ENCODE measurements at regions not wholly inside any gene's neighbourhood (a gene's known extent, or its start where the extent isn't known, plus 50 kb on each side); places are given as distances from the start of the nearest gene placed in this dataset.
"Not testable (repeated sequence)": the region's sequence is repeated elsewhere in the genome, so short reads cannot be mapped to it uniquely, and the experiment has no call there.

GRCh38 chr2:37571587-37572136 lies 99.8 kb downstream of the CDC42EP3 start:
- no peak overlapping the region for H3K27ac ChIP-seq (ENCODE audit: low read length)
- H3K4me1 ChIP-seq (ENCODE audit: control insufficient read depth in 1 of 2, insufficient read depth in 2 of 2, low read length in 2 of 2) = peaks cover 0 to 8% of the 10 kb centered on the region in 2 donors
- H3K36me3 ChIP-seq (ENCODE audit: control insufficient read depth in 1 of 2, insufficient read depth in 2 of 2, low read length in 2 of 2) = no peaks in the 10 kb centered on the region
- no peaks in the 10 kb centered on the region for H3K27me3 ChIP-seq (ENCODE audit: low read depth, low read length)
- H3K4me3 ChIP-seq (ENCODE audit: low read depth in 1 of 2, low read length in 2 of 2) = no peak overlapping the region
- H3K9me3 ChIP-seq (ENCODE audit: control insufficient read depth in 1 of 2, low read length in 2 of 2) = no peaks in the 10 kb centered on the region

- H3K27me3 ChIP-seq (ENCODE audit: low read depth, low read length) = no peaks in the 10 kb centered on the region
- peaks cover 0 to 8% of the 10 kb centered on the region in 2 donors for H3K4me1 ChIP-seq (ENCODE audit: control insufficient read depth in 1 of 2, insufficient read depth in 2 of 2, low read length in 2 of 2)
- no peak overlapping the region for H3K27ac ChIP-seq (ENCODE audit: low read length)
- H3K9me3 ChIP-seq (ENCODE audit: control insufficient read depth in 1 of 2, low read length in 2 of 2) = no peaks in the 10 kb centered on the region
- H3K4me3 ChIP-seq (ENCODE audit: low read depth in 1 of 2, low read length in 2 of 2) = no peak overlapping the region
- H3K36me3 ChIP-seq (ENCODE audit: control insufficient read depth in 1 of 2, insufficient read depth in 2 of 2, low read length in 2 of 2) = no peaks in the 10 kb centered on the region
These were observed 97.7 kb downstream of the CDC42EP3 start for GRCh38 chr2:37573451-37574388.

- Histone ChIP-seq H3K36me3 (ENCODE audit: control insufficient read depth in 1 of 2, insufficient read depth in 2 of 2, low read length in 2 of 2) (no peaks in the 10 kb centered on the region), H3K9me3 (ENCODE audit: control insufficient read depth in 1 of 2, low read length in 2 of 2) (no peaks in the 10 kb centered on the region), H3K4me3 (ENCODE audit: low read depth in 1 of 2, low read length in 2 of 2) (no peak overlapping the region), H3K27me3 (ENCODE audit: low read depth, low read length) (no peaks in the 10 kb centered on the region), H3K27ac (ENCODE audit: low read length) (no peak overlapping the region), H3K4me1 (ENCODE audit: control insufficient read depth in 1 of 2, insufficient read depth in 2 of 2, low read length in 2 of 2) (no peaks in the 10 kb centered on the region)
These were observed 95.7 kb downstream of the CDC42EP3 start for GRCh38 chr2:37575780-37576179.

GRCh38 chr2:37576194-37576593 lies 95.2 kb downstream of the CDC42EP3 start:
- H3K27me3 ChIP-seq (ENCODE audit: low read depth, low read length); H3K4me1 ChIP-seq (ENCODE audit: control insufficient read depth in 1 of 2, insufficient read depth in 2 of 2, low read length in 2 of 2); H3K27ac ChIP-seq (ENCODE audit: low read length): not testable (repeated sequence)

GRCh38 chr2:37576831-37577230 lies 94.6 kb downstream of the CDC42EP3 start:
- Histone ChIP-seq H3K4me3 (ENCODE audit: low read depth in 1 of 2, low read length in 2 of 2) (no peak overlapping the region), H3K9me3 (ENCODE audit: control insufficient read depth in 1 of 2, low read length in 2 of 2) (no peaks in the 10 kb centered on the region), H3K27me3 (ENCODE audit: low read depth, low read length) (no peaks in the 10 kb centered on the region), H3K4me1 (ENCODE audit: control insufficient read depth in 1 of 2, insufficient read depth in 2 of 2, low read length in 2 of 2) (no peaks in the 10 kb centered on the region), H3K27ac (ENCODE audit: low read length) (no peak overlapping the region), H3K36me3 (ENCODE audit: control insufficient read depth in 1 of 2, insufficient read depth in 2 of 2, low read length in 2 of 2) (no peaks in the 10 kb centered on the region)

More at GRCh38 chr2:37576194-37576593, 95.2 kb downstream of the CDC42EP3 start:
- not testable (repeated sequence) for H3K9me3 ChIP-seq (ENCODE audit: control insufficient read depth in 1 of 2, low read length in 2 of 2); H3K36me3 ChIP-seq (ENCODE audit: control insufficient read depth in 1 of 2, insufficient read depth in 2 of 2, low read length in 2 of 2); H3K4me3 ChIP-seq (ENCODE audit: low read depth in 1 of 2, low read length in 2 of 2)

GRCh38 chr2:37579192-37579713 lies 92.2 kb downstream of the CDC42EP3 start:
- Histone ChIP-seq H3K9me3 (ENCODE audit: control insufficient read depth in 1 of 2, low read length in 2 of 2) (no peaks in the 10 kb centered on the region), H3K36me3 (ENCODE audit: control insufficient read depth in 1 of 2, insufficient read depth in 2 of 2, low read length in 2 of 2) (no peaks in the 10 kb centered on the region), H3K4me1 (ENCODE audit: control insufficient read depth in 1 of 2, insufficient read depth in 2 of 2, low read length in 2 of 2) (no peaks in the 10 kb centered on the region), H3K27ac (ENCODE audit: low read length) (no peak overlapping the region), H3K27me3 (ENCODE audit: low read depth, low read length) (no peaks in the 10 kb centered on the region), H3K4me3 (ENCODE audit: low read depth in 1 of 2, low read length in 2 of 2) (no peak overlapping the region)

GRCh38 chr2:37579949-37580348 lies 91.5 kb downstream of the CDC42EP3 start:
- not testable (repeated sequence) for H3K27ac ChIP-seq (ENCODE audit: low read length); H3K9me3 ChIP-seq (ENCODE audit: control insufficient read depth in 1 of 2, low read length in 2 of 2); H3K27me3 ChIP-seq (ENCODE audit: low read depth, low read length); H3K36me3 ChIP-seq (ENCODE audit: control insufficient read depth in 1 of 2, insufficient read depth in 2 of 2, low read length in 2 of 2); H3K4me3 ChIP-seq (ENCODE audit: low read depth in 1 of 2, low read length in 2 of 2); H3K4me1 ChIP-seq (ENCODE audit: control insufficient read depth in 1 of 2, insufficient read depth in 2 of 2, low read length in 2 of 2)

- peaks cover 8 to 14% of the 10 kb centered on the region in 2 donors for H3K4me1 ChIP-seq (ENCODE audit: control insufficient read depth in 1 of 2, insufficient read depth in 2 of 2, low read length in 2 of 2)
- no peaks in the 10 kb centered on the region for H3K9me3 ChIP-seq (ENCODE audit: control insufficient read depth in 1 of 2, low read length in 2 of 2)
- no peaks in the 10 kb centered on the region for H3K27me3 ChIP-seq (ENCODE audit: low read depth, low read length)
- H3K4me3 ChIP-seq (ENCODE audit: low read depth in 1 of 2, low read length in 2 of 2) = no peak overlapping the region
- H3K27ac ChIP-seq (ENCODE audit: low read length) = no peak overlapping the region
- H3K36me3 ChIP-seq (ENCODE audit: control insufficient read depth in 1 of 2, insufficient read depth in 2 of 2, low read length in 2 of 2) = no peaks in the 10 kb centered on the region
These were observed 90.0 kb downstream of the CDC42EP3 start for GRCh38 chr2:37581433-37581832.

- peaks cover 8 to 15% of the 10 kb centered on the region in 2 donors for H3K4me1 ChIP-seq (ENCODE audit: control insufficient read depth in 1 of 2, insufficient read depth in 2 of 2, low read length in 2 of 2)
- H3K9me3 ChIP-seq (ENCODE audit: control insufficient read depth in 1 of 2, low read length in 2 of 2) = no peaks in the 10 kb centered on the region
- H3K36me3 ChIP-seq (ENCODE audit: control insufficient read depth in 1 of 2, insufficient read depth in 2 of 2, low read length in 2 of 2) = no peaks in the 10 kb centered on the region
- H3K27ac ChIP-seq (ENCODE audit: low read length) = no peak overlapping the region
- no peaks in the 10 kb centered on the region for H3K27me3 ChIP-seq (ENCODE audit: low read depth, low read length)
- no peak overlapping the region for H3K4me3 ChIP-seq (ENCODE audit: low read depth in 1 of 2, low read length in 2 of 2)
These were observed 88.8 kb downstream of the CDC42EP3 start for GRCh38 chr2:37582481-37583220.

- Histone ChIP-seq H3K36me3 (ENCODE audit: control insufficient read depth in 1 of 2, insufficient read depth in 2 of 2, low read length in 2 of 2) (no peaks in the 10 kb centered on the region), H3K4me3 (ENCODE audit: low read depth in 1 of 2, low read length in 2 of 2) (no peak overlapping the region), H3K27me3 (ENCODE audit: low read depth, low read length) (no peaks in the 10 kb centered on the region), H3K27ac (ENCODE audit: low read length) (no peak overlapping the region), H3K9me3 (ENCODE audit: control insufficient read depth in 1 of 2, low read length in 2 of 2) (no peaks in the 10 kb centered on the region), H3K4me1 (ENCODE audit: control insufficient read depth in 1 of 2, insufficient read depth in 2 of 2, low read length in 2 of 2) (peaks cover 8 to 15% of the 10 kb centered on the region in 2 donors)
These were observed 88.0 kb downstream of the CDC42EP3 start for GRCh38 chr2:37583402-37583801.

- no peaks in the 10 kb centered on the region for H3K9me3 ChIP-seq (ENCODE audit: control insufficient read depth in 1 of 2, low read length in 2 of 2)
- no peak overlapping the region for H3K27ac ChIP-seq (ENCODE audit: low read length)
These were observed 87.6 kb downstream of the CDC42EP3 start for GRCh38 chr2:37583867-37584266.

More at GRCh38 chr2:37583867-37584266, 87.6 kb downstream of the CDC42EP3 start:
- Histone ChIP-seq H3K36me3 (ENCODE audit: control insufficient read depth in 1 of 2, insufficient read depth in 2 of 2, low read length in 2 of 2) (no peaks in the 10 kb centered on the region), H3K27me3 (ENCODE audit: low read depth, low read length) (no peaks in the 10 kb centered on the region), H3K4me1 (ENCODE audit: control insufficient read depth in 1 of 2, insufficient read depth in 2 of 2, low read length in 2 of 2) (peaks cover 8 to 15% of the 10 kb centered on the region in 2 donors), H3K4me3 (ENCODE audit: low read depth in 1 of 2, low read length in 2 of 2) (no peak overlapping the region)

All from muscle layer of duodenum (tissue), 2 donors.